ENCODE measurements at regions not wholly inside any gene's neighbourhood (a gene's known extent, or its start where the extent isn't known, plus 50 kb on each side); places are given as distances from the start of the nearest gene placed in this dataset.
"Not testable (repeated sequence)": the region's sequence is repeated elsewhere in the genome, so short reads cannot be mapped to it uniquely, and the experiment has no call there.

DNA sequence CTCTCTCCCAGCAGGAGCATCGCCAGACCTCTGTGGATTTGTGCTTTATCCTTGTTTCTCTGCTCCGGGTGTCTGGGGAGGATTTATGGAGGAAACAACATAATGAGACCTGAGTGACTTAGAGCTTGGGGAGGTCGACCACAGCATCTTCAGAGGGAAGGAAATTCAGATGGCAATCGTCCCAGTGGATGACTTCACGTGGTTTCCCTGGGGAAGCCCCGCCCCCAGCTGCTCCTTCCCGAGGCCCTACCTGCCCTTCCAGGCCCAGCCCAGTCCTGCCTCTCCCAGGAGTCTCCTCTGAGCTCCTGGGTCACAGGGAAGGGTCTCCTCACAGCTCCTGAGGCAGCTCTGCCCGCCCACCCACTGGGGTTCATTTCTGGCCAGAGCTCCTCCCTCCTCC lies 430.3 kb upstream of the SULF2 start:
- no peak for DNase-seq

DNA sequence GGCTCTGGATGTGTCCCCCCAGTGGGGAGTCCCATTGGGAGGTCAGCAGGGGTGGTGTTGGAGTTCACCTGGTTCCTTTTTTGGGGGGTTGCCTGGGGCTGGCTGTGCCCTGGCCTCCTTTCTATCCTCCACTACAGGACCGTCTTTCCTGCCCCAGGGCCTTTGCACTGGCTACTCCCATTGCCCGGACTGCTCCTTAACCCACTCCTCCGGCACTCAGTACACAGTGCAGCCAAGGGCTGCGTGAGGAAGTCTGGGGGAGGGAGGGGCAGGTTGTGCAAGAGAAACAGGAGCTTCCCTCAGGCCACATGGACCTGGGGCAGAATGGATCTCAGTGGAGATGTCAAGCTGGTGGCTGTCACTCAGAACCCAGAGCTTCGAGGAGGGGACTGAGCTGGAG lies 429.3 kb upstream of the SULF2 start:
- DNase-seq, result no peak

DNA sequence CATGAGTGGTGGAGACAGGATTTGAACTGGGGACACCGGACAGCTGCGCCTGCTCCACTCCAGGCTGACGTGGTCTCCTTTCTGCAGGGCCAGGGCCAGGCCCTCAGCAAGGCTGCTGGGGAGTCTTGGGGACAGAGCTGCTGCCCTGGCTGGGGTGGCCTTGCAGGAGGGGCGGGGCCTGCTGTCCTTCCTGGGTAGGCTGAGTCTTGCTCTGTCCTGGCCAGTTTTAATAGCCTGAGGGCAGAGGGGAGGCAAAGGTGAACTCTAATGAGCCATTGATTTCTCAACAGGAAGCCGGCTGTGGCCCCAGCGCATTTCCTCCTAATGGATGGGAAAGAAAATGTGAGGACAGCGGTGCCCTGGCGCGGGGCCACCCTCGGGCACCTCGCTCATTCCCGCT lies 428.4 kb upstream of the SULF2 start:
- DNase-seq, result not testable (repeated sequence)

DNA sequence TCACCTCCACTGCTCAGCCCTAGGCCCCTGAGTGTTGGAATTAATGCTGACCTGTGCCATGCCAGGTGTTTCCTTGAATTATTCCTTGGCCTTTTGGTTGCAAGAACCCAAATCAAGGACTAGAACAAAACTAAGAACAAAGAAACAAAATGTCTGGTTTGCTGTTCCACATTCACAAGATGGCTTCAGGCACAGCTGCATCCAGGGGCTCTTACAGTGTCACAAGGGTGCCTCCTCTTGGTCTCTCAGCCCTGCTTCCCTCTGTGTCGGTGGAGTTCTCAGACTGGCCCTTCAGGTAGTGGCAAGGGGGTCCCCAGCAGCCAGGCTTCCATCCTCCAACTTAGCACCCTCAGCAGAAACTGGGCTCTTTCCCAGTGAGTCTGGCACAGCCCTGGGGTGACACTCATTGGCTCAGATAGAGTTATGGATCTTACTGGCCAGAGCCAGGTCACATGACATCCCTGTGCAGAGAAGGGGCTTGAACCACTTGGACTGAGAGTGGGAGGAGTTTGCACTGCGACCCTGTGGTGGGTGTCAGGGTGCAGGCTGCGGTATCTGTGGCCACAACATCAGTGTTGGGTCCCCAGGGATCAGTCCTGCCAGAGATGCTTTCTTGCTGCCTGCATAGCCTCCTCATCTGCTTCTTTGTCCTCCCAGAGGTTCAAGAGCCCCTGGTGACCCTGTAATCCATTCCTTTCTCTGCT lies 427.7 kb upstream of the SULF2 start:
- DNase-seq, result no peak

DNA sequence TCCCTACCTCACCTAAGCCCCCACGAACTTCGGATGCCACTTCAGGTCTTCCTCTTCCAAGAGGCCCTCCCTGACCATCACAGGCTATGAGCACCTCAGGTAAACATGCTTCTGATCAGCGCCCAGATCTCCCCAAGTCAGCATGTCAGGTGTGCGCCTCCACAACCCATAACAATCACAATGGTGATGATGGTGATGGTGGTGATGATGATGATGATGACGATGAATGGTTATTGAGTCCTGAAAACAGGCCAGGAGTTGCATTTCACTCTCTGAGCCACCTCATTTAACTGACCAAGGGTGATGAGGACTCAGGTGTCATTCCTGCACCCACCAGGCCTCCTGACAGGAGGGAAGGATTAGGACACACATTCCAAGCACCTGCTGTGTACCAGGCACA lies 426.6 kb upstream of the SULF2 start:
- DNase-seq, result no peak

DNA sequence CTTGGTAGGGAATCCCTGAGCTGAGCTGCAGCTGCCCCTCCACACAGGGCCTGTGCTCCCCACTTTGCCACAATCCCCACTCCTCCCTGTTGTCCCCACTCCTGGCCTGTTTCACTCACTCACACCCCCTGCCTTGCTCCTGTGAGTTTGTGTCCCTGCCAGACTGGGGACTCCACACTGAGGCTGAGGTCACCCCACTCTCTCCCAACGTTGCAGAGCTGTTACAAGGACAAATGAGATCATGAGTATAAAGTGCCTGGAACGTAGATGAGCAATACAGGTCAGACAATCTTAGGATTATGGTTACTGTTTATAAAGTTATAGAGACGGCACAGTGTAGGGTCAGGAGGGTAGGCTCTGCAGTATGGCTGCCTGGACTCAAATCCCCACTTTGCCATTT lies 426.0 kb upstream of the SULF2 start:
- no peak for DNase-seq

DNA sequence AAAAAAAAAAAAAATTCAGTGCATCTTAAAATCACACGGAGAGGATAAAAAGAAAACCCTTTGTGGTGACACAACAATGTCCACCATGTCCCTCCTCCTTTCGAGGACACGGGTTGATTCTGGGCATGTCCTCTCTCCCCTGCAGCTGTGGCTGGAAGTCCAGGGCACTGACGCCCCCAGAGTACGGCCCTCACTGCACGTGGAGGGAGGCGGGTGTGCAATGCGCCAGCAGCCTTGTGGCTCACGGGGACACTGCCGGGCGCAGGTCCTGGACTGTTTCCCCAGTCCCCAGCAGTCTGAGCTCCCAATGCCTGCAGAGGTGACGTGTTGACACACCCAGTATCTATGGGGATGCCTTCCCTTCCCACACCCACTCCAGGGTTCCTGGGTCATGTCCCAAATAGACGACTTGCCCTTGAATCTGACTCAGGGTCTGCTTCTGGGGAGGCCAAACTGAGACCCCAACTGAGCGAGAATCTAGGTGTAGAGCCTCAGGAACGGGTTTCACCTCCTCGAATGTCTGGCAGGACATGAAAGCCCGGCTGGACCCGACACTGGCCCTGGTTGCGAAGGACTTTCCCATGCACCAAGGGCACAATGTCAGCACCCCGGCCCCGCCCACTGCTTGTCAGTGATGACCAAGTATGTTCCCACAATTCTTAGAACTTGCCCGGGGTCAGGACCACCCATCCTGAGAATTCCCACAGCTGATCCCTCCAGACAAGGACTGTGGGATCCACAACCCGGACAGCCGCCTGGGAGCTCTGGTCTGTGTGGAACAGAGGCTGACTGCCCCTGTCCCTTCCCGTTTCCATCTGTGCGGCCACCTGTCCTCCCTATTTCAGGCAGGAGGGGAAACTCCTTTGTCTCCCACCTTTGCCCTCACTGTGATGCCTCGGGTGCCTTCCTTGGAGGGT lies 425.1 kb upstream of the SULF2 start:
- no peak for DNase-seq

DNA sequence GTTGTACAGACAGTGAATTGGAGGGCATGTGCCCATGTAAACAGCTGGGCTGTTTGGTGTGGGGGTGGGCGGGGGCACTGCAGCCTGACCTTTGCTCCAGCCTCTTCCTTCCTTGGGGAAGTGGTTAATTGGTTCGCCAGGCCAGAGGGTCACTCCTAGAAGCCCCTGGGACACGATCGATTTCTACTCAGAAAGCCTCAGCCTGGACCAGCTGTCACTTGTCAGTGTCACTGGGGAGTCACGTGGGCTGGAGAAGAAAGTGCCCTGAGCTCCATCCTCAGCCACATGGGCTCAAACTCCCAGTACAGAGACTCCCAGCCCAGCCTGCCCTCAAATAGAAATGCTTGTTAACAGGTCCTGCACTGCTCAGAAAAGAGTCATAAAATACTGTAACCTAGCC lies 423.8 kb upstream of the SULF2 start:
- no peak for DNase-seq

DNA sequence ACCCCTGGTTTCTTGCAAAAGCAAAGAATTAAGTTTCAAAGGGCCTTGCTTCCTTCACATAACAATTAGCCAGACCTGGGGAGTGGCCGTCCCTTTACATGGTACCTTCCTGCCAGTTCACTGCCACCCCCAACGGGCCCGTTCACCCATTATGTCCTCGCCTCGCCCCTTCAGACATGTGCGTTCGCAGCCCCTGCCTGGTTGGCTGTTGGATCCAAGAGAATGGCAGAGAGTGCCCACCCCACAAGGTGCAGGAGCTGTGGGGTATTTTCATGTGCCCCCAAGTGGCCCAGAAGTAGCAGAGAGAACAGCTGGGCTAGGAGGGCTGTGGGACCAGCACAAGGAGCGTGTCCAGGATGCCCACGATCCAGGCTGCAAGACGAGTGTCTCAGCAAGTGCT lies 422.9 kb upstream of the SULF2 start:
- no peak for DNase-seq

DNA sequence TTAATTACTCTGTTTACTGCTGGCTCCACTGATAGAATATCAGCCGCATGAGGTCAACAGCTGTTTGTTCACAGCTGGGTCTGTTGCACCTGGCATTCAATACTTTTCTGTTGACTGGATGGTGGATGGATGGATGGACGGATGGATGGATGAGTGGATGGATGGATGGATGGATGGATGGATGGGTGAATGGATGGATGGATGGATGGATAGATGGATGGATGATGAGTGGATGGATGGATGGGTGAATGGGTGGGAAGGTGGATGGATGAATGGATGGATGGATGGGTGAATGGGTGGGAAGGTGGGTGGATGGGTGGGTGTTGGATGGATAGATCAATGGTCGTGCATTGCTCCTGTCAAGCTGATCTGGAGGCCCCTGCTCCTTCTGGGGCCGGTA lies 422.2 kb upstream of the SULF2 start:
- no peak for DNase-seq

DNA sequence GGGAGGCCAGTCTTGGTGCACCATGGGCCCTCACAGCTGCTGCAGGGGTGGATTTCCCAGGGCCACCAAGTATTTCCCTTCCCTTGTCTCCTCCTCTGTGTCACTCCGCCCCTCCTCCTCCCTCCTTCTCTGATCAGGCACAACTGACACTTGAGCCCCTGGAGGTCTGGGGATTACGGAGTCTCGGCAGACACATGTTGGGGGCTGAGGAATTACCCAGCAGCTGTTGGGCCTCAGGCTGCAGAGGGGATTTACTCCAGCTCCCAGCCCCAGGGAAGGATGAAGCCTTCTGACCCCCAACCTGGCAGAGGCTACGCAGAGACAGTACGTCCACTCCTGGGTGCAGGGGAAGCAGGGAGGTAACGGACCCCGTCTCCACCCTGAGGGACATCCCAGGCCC lies 420.5 kb upstream of the SULF2 start:
- no peak for DNase-seq

DNA sequence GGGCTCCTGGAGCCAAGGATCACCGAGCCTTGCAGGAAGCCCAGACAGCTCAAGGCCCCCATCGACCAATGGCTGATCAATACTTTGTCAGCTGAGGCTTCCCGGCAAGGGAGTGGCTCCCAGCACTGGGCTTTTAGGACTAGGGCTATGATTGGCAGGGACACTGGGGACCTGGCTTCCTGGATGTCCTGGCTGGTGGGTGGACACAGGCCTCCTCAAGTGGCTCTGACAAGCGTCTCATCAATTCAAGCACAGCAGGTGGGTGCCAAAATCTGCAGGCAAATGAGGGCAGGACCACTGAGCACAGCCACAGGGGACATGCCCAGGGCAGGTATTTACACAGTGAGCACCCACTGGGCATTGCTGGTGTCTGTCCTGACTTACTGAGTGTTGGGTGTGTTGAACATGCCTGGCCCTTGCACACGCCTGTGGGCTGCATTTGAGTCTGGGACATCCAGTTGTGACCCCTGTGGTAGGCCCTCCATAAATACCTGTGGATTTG lies 420.1 kb upstream of the SULF2 start:
- no peak for DNase-seq

DNA sequence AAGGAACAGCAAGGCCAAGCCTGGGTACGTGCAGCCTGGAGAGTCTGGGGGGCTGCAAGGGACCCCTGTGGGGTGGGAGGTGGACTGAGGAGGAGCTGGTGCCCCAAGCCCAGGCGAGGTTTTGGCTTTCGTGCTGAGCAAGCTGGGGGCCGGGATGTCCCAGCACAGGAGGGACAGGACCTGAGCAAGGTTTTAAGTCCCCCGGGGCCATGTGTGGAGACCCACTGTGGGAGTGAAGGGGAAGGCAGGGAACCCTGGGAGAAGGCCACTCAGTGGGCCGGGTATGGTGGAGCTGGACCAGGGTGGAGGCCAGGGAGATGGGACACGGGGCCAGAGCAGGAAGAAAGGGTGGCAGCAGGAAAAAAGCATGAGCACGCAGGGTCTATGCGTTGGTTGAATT lies 419.2 kb upstream of the SULF2 start:
- no peak for DNase-seq

DNA sequence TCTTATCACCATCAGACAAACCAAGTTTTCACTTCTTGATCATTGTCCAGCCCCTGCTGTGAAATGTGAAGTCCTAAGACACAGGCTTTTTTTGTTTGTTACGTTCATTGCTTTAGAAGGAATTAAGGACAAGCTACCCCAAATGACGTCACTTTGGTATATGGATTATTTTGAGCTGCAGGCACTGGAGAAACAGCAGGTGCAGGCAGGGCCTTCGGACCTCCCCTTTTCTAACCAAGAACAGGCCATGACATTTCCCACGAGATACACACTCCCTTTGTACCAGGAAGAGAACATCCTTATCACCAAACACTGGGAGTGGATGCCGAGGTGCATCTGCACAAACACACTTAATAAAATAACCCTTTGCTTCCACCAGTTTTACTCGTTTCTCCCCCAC lies 418.0 kb upstream of the SULF2 start:
- no peak for DNase-seq

DNA sequence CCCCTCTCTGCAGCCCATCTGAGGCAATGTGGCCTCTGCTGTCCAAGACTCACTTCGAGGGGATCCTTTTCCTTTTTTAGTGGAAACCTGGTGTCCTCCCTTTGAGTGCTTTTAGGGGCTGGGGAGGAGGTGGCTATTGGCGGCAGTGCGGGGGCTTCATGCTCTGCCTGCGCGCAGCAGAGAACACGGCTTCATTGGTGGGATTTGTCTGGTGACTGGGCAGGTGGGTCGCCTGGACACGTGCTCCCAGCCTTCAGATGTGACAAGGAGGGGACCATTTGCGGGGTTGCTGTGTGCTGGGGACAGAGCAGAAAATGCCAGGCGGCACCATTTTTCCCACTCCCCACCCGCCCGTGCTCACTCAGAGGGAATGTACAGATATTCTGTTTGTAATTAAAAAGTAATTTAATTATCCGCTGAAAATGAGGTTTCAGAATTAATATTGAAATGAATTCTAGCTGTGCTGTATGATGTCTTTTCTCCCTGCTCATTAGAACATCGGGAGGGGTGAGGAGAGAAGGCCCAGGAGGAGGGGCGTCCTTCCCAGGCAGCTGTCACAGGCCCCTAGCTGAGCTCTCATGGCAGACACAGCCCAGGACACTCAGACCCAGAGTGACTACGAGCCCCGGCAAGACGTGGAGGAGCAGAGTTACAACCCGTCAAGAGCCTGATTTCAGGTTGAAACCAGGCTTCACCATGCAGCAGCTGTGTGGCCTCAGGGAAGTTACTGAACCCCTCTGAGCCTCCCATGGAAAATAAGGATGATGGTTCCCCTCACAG lies 417.2 kb upstream of the SULF2 start:
- DNase-seq, result no peak

DNA sequence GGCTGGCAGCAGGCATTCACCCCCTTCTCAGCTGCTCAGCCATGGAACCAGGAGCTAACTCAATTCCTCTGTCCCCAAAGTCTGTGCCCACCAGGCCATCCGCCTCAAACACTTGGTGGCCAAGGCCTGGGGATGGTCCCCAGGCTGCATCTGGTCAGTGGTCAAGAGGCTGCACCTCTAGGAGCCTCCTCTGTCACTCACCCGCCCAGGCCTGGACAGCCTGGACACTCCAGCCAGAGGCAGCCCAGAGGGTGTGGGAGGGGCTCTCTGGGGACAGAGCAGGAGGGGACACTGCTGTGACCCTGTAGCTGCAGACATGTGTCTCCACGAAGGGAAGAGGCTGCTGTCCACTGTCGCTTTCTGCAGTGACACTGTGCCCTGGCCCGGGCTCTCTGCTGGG lies 416.6 kb upstream of the SULF2 start:
- no peak for DNase-seq

DNA sequence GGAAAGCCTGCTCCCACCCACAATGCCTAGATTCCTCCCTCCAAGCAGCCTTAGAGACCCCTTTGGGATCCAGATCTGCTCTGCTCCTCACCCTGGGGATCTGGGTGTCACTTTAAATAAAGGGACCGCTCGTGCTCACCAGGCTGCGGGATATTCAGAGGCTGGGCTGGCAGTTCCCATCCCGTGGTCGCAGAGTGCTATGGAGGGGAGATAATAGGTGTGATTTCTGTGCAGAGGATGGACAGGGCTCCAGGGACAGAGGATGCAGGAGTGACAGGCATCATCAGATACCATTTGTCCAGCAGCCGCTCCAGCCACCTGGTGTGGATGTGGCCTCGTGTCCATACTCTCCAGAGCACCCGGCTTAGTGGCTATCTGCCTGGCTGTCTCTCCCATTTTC lies 415.9 kb upstream of the SULF2 start:
- DNase-seq, result no peak

DNA sequence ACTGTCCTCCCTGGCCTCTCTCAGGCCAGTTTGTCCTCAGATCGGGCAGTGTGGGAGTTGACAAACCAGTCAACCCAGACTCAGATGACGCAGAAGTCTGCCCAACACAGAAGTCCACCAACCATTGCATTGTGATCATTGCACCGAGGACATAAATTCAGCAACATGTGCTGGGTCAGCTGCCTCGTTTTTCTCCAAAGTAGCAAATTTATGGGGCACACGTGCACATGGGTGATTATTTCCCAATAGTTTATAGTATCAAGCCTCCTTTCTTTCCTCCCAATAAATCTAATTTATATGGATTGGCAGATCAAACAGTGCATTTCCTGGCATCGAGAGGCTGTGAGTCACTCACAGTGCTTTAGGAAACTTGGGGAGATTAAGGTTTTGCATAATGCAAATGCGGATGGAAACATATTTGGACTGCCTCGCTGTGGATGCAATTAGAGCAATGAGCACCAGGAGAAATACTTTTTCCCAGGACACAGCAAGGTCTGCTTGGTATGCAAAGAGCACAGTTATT lies 413.7 kb upstream of the SULF2 start:
- DNase-seq, result no peak

DNA sequence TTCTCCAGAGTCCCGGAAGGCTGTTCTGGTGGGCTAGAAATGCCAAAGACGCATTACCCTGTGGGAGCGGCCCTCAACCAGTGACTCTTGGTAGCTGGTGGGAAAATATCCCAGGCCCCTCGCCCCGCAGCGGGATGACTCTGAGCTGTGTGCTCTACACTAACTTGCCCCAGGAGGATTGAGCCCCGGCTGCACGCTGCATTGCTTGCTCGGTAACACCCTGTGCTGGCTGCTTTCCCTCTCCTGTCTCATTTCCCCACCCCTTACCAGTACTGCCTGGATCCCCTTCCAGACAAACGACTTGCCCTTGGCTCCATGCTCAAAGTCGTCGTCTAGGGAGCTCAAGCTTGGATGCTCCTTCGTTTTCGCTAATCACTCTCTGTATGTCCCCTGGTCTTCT lies 411.8 kb upstream of the SULF2 start:
- no peak for DNase-seq

DNA sequence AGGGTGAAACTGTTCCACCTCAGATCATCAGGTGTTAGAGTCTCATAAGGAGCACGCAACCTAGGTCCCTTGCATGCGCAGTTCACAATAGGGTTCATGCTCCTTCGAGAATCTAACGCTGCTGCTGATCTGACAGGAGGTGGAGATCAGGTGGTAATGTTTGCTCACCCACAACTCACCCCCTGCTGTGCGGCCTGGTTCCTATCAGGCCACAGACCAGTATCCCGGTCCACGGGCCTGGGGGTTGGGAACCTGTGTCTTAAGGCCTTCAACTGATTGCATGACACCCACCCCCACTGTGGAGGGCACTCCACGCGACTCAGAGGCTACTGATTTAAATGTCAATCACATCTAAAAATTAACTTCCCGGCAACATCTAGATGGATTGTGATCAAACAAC lies 411.2 kb upstream of the SULF2 start:
- no peak for DNase-seq

DNA sequence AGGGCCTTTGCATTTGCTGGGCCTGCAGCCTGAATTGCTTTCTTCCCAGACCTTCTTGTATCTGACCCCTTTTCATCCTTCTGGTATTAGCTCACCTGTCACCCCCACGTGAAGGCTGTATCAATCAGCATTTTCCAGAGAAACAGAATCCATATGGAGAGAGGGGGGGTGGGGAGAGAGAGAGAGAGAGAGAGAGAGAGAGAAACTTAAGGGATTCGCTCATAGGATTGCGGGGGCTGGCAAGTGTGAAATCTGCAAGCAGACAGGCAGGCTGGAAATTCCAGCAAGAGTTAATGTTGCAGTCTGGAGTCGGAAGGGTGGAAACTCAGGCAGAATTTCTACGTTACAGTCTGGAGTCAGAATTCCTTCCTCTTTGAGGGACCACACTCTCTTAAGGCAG lies 410.7 kb upstream of the SULF2 start:
- no peak for DNase-seq

DNA sequence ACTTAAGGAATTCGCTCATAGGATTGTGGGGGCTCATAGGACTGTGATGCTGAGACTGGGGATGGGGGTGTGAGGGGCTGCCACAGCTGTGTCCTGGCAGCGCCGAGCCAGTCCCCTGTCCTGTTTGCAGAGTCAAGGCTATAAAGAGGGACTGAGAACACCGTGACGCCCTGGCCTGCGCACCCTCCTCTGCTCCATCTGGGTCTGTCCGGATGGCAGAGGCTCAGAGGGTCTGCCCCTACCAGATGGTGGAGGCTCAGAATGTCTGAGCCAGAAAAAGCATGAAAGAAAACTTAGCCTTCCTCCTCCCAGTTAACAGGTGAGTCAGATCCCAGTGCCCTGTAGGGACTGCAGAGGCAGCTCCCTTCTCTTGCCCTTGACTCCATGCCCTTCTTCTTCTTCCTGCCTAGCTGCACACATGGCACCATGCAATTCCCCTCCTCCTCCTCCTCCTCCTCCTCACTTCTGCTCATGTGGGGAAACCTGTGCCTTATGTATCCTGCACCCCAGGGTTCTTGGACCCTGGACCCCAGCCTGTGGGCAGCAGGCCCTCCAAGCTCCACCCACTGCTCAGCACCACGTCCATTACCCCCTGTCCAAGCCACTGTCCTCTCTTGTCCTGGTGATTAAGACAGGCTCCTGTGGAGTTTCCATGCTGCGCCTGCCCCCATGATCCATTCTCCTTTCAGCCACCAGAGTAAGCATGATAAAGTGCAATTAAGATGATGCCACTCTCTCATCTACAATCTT lies 410.0 kb upstream of the SULF2 start:
- DNase-seq, result no peak

DNA sequence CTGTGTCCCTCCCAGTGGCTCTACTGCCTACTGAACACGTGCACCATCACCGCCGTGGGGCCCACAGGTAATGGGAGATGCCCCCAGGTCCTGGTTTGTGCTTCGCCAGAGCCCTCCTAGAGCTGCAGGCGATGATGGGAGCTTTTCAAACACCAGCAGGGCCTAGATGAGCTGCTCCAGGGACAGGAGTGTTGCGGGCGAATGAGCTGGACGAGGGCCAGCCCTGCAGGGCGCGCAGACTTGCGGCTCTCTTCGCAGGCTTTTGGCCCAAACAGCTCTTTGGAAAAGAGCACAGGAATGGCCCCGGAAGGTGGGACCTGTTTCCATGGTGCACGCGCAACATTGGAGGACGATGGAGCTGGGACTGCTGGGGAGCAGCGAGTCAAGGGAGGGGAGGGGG lies 409.3 kb upstream of the SULF2 start:
- no peak for DNase-seq

Measured in suppressor macrophage treated with lipopolysaccharide for 1 hour (primary cell).